ENCODE measurements at regions not wholly inside any gene's neighbourhood (a gene's known extent, or its start where the extent isn't known, plus 50 kb on each side); places are given as distances from the start of the nearest gene placed in this dataset.

DNA sequence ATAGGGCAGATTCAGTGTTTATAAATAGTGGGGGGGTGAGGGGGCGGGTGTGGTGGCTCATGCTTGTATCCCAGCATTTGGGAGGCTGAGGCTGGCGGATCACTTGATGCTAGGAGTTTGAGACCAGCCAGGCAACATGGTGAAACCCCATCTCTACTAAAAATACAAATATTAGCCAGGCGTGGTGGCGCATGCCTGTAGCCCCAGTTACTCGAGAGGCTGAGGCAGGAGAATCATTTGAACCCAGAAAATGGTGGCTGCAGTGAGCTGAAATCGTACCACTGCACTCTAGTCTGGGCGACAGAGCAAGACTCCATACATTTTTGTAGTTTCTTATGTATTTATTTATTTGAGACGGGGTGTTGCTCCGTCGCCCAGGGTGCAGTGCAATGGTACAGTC lies 109.0 kb upstream of the ZNF217 start:
- no peak for DNase-seq (ENCODE audit: low read depth in 2 of 2, low spot score in 1 of 2)

DNA sequence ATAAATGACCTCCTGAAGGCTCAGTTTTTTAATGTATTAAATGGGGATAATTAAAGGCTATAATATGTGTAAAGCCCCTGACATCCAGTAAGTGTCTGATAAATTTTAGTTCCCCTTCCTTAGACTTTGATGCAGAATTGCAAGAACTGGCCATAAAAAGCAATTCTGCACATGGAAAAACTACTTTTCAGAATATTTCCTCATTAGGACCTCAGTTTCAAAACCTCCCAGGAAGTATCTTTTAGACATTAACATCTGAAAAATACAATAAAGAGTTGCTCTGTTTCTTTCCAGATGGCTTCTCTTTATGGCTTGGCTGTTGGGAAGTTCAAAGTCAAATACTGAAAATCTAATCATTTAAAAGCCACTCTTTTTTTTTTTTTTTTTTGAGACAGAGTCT lies 106.3 kb upstream of the ZNF217 start:
- DNase-seq (ENCODE audit: low read depth in 2 of 2, low spot score in 1 of 2), result no peak

DNA sequence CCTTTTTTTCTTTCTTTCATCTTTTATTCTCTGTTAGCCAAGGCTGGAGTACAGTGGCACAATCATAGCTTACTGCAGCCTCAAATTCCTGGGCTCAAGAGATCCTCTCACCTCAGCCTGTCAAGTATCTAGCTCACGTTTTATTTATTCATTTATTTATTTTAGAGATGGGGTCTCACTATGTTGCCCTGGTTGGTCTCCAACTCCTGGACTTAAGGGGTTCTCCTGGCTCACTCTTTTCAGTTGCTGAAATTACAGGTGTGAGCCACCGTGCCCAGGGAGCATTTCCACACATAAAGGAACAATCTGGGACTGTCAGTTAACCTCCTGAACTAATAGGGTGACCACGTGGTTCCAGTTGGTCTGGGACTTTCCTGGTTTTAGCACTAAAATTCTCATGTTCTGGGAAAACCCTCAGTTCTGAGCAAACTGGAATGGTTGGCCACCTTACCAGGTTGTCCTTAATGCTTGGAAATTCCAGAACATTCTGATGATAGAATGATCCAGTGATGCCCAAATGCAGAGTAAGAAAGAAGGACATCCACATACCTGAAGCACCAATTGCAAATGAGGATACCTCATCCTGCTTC lies 105.5 kb upstream of the ZNF217 start:
- no peak for DNase-seq (ENCODE audit: low read depth in 2 of 2, low spot score in 1 of 2)

DNA sequence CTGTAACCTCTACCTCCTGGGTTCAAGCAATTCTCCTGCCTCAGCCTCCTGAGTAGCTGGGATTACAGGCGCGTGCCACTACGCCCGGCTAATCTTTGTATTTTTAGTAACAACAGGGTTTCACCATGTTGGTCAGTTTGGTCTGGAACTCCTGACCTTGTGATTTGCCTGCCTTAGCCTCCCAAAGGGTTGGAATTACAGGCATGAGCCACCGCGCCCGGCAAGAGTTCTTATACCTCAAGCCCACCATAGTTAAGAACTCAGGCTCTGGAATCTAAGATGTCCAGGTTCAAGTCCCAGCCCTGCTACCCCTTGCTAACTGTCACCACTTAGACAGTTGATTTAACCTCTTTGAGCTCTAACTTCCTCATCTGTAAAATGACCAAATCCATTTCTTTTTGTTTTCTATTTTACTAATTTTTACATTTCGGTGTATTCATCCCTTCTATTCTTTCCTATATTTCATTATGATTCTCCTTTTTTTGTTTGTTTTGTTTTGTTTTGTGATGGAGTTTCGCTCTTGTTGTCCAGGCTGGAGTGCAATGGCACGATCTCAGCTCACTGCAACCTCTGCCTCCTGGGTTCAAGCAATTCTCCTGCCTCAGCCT lies 104.8 kb upstream of the ZNF217 start:
- DNase-seq (ENCODE audit: low read depth in 2 of 2, low spot score in 1 of 2), result no peak

DNA sequence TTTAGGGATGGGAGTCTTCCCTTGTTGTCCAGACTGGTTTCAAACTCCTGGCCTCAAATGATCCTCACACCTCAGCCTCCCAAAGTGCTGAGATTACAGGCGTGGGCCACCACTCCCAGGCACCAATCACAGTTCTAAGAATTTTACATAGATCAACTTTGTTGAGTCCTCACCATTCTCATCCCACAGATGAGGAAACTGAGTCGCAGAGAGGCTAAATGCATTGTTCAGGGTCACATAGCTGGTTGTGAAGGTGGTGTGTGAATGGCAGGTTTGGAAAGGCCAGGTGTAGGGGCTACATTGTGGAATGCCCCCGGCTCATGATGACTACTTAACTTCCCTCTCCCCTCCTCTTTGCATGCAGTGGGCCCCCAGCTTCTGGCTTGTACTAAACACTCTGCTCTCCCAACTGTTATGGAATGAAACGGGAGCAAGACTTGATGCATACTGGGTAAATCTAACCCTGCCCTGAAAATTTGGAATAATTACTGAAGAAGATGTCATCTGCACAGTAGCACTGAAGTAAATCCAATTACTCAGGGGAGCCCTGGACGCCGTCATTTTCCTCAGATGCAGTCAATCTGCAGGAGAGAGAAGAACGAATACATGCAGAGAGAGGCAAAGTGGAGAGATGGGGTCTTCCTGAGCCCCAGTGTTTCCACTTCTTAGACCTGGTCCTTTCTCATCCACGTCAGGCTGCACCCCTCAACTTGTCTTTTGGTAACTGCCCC lies 102.3 kb upstream of the ZNF217 start:
- DNase-seq (ENCODE audit: low read depth in 2 of 2, low spot score in 1 of 2), result no peak

DNA sequence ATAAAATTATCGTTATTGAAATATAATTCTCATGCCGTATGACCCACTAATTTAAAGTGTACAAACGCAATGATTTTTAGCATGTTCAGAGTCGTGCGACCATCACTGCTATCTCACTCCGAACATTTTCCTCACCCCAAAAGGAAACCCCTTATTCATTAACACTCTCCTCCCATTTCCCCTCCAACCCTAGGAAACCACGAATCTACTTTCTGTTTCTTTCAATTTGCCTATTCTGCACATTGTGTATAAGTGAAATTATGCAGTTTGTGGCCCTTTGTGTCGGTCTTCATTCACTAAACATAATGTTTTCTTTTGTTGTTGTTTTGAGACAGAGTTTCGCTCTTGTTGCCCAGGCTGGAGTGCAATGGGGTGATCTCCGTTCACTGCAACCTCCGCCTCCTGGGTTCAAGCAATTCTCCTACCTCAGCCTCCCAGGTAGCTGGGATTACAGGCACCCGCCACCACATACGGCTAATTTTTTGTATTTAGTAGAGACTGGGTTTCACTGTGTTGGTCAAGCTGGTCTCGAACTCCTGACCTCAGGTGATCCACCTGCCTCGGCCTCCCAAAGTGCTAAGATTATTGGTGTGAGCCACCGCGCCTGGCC lies 99.7 kb upstream of the ZNF217 start:
- no peak for DNase-seq (ENCODE audit: low read depth in 2 of 2, low spot score in 1 of 2)

DNA sequence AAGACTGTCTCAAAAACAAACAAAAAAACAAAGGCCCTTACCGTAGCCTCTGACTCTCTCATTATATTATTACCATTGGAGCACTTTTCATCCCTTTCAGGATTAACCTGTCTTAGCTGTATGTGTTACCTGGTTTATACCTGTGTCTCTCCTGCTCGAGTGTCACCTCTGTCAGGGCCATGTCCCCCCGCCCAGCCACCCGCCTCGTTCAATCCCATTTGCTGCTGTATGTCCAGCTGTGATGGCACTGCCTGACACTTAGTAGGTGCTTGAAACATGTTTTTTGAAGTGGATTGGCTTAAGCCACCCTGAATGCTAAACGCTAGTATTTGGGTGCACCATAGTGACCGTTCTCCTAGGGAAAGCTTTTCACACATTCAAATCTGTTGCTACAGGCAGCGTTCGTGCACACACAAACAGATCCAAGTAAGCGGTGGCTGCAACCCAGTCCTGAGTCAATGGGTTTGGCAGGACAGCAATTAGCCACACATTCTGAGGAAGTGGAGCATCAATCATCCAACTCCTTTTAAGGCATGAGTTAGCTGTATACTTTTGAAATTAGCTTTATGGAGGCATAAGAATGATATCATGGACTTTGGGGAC lies 98.9 kb upstream of the ZNF217 start:
- no peak for DNase-seq (ENCODE audit: low read depth in 2 of 2, low spot score in 1 of 2)

DNA sequence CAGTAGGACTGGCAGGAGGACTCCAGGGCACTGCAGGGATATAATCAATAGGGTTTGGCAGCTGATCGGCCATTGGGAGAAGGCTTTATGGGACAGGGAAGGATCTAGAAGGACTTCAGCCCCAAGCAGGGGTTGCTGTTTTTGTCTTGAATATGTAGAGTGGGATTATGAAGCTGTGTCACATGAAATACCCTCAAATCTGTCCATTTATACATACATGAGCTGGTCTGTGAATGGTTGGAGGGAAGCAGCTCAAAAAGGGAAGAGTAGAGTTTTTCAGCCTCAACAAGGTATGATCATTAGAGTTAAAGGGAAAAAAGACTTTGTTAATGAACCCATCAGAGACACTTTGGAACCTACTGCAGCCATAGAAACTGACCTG lies 98.2 kb upstream of the ZNF217 start:
- DNase-seq (ENCODE audit: low read depth in 2 of 2, low spot score in 1 of 2), result no peak

DNA sequence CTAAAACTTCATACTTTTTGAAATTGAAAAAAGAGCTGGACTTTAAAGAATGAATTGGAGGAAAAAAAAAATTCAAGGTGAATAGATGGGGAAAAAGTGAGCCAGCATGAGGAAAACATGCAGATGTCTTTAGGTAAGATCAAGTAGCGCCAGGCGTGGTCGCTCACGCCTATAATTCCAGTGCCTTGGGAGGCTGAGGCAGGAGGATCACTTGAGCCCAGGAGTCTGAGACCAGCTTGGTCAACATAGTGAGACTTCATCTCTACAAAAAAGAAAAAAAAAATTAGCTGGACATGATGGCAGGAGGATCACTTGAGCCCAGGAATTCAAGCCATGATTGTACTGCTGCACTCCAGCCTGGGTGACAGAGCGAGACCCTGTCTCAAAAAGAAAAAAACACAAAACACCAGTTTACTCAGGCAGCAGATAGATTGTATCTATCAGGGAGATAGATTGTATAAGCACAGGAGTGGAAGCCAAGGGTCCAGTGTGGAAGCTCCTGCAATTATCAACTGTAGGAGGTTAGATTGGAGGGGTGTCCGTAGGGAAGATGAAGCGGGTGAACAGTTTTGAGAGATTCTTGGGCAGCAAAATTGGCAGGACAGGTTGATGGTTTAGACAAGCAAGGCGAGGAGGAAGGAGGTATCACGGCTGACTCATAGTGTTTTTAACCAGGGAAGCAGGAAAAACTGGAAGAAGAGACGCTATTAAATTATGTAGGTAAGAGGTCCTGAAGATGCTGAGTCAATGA lies 97.6 kb upstream of the ZNF217 start:
- DNase-seq (ENCODE audit: low read depth in 2 of 2, low spot score in 1 of 2), result no peak

DNA sequence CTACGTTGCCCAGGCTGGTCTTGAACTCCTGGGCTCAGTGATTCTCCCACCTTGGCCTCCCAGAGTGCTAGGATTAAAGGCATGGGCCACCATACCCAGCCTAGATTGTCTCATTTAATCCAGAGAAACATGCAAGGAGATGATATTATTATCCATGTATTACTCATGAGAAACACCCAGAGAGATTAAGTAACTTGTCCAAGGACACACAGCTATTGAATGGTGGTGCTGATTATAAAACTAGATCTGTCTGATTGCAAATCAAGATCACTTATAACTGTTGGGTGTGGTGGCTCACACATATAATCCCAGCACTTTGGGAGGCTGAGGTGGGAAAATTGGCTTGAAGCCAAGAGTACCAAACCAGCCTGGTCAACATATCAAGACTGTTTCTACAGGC lies 94.4 kb upstream of the ZNF217 start:
- no peak for DNase-seq (ENCODE audit: low read depth in 2 of 2, low spot score in 1 of 2)

DNA sequence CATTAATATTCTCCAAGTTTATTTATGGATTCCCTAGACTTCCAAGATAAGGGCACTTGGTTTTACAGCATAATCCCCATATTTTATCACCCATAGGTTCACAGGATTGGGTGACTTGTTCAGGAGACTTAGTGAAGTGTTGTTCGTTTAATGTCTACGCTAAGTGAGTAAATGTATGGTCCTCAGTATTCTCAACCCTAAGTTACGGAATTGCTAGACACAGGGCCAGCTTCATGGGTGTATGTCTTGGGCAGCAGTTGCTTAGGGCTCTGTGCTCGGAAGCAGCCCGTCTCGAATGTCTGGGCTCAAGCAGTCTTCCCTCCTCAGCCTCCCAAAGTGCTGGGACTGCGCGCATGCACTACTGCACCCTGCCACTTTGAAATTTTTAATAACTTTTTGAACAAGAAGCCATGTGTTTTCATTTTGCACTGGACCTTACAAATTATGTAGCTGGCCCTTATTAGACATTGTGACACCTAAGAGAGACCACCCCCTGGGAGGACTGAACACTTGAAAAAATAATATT lies 91.5 kb upstream of the ZNF217 start:
- DNase-seq (ENCODE audit: low read depth in 2 of 2, low spot score in 1 of 2), result no peak

DNA sequence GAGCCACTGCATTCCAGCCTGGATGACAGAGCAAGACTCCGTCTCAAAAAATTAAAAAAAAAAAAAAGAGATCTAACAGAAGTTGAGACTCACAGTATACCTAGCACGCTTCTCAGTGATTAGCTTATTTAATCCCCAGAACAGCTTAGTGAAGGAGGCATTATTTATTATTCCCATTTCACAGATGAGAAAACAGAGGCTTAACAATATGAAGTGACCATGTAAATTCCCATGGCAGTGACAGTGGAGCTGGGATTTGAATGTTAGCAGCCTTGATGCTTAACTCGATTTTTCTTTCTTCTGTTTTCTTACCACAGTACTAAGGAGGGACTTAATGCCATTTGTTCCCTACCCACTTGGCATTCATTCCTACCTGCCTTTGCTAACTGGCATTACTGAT lies 89.9 kb upstream of the ZNF217 start:
- DNase-seq (ENCODE audit: low read depth in 2 of 2, low spot score in 1 of 2), result no peak

DNA sequence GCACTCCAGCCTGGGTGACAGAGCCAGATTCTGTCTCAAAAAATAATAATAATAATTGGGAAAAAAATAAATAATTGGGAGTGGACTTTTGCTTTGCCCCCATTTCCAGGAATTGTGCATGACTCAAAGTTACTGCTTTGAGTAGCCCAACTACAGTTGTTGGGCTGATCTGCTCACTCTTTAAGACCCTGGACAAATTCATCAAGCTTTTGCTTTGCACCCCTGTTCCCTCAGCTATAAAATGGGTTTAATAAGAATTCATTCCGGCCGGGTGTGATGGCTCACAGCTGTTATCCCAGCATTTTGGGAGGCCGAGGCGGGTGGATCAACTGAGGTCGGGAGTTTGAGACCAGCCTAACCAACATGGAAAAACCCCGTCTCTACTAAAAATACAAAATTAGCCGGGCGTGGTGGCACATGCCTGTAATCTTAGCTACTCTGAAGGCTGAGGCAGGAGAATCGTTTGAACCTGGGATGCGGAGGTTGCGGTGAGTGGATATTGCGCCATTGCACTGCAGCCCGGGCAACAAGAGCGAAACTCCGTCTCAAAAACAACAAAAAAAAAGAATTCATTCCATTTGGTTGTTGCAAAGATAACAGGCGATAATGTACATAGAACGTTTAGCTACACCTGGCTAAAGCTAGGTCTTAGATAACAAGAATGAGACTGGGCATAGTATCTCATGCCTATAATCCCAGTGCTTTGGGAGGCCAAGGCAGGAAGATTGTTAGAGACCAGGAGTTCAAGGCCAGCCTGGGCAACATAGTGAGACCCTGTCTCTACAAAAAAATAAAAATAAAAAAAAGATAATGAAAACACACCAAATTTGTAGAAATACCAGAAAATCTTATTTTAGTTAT lies 87.9 kb upstream of the ZNF217 start:
- no peak for DNase-seq (ENCODE audit: low read depth in 2 of 2, low spot score in 1 of 2)

DNA sequence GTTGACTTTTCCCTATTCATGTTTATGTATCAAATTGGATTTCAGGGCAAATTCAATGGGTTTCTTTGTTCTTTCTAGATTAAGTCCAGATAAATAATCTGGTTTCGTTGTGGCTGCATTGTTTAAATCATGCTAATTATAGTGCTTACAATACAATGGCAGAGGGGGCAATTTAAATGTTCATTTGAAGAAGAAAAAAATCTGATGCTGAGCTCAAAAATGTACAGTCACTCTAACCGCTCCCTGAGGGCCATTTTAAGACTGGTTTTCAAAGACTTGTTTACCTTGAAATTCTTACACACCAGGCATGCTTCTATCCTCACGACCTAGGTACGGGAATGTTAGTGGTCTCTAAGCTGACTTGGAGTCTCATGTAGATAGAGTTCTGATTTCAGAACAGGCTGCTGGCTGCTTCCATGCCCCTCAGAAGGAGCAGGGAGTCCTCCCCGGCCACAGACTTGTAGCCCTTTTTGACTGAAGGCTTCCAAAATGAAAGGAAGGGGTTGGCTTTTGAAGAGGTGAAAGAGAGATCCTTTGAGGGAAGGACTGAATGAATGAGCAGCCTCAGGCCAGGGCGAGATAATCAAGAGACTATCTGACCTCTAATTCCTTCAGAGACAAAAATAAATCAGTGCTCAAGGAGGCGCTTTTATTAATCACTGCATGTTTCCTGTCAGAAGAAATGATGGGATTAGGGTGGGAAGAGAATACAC lies 86.1 kb upstream of the ZNF217 start:
- DNase-seq (ENCODE audit: low read depth in 2 of 2, low spot score in 1 of 2), result no peak

DNA sequence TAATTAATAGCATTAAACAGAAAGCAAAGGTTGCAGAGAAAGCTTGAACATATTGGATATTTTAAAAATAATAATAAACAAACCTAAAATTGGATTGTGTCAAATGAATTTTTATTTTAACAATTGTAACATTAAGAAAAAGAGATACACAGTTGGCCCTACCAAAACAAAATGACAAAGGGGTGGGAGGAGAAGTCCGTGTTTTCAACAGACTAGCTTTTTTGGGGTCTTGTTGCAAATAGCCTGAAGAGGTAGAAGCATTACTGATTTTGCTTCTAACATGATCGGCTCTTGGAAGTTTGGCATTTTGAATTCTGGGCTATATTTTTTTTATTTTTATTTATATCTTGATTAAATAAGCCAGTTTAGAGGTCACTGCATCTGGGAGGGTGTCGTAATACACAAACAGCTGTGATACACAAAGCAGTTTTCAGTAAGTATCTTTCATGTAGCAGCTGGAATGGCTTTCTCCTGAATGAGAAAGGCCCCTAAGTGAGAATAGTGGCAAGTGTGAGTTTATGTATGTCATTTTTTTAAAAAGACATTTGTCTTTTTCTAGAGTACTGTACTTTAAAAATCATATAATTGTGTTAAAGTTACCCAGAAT lies 85.5 kb upstream of the ZNF217 start:
- DNase-seq (ENCODE audit: low read depth in 2 of 2, low spot score in 1 of 2), result no peak

DNA sequence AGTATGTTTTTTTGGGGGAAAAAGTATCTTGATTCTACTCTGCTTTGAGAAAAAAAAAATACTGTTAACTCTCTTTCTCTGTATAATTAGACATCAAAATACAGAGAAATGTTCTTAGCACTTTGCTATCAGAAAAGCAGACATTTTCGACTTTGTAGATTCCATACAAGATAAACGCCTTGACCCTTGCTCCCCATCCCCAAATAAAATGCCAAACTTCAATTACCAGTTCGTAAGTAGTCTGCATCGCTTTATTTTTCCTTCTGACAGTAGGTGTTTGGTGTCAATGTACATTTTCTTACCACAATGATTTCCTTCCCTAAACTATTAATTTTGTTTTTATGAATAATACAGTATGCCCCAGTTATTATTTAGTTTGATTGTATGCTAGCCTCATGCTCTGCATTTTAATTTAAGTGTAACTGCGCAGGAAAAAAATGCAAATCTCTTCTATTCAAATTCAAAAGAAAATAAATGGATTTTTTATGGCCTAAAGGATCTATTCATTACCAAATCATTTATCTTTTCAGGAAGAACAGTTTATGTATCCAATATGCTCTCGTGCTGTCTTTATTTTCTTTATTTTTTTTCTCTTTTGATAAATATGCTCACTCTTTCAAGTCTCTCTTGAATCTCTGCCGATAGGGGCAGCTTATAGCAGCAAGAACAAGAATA lies 84.8 kb upstream of the ZNF217 start:
- no peak for DNase-seq (ENCODE audit: low read depth in 2 of 2, low spot score in 1 of 2)

DNA sequence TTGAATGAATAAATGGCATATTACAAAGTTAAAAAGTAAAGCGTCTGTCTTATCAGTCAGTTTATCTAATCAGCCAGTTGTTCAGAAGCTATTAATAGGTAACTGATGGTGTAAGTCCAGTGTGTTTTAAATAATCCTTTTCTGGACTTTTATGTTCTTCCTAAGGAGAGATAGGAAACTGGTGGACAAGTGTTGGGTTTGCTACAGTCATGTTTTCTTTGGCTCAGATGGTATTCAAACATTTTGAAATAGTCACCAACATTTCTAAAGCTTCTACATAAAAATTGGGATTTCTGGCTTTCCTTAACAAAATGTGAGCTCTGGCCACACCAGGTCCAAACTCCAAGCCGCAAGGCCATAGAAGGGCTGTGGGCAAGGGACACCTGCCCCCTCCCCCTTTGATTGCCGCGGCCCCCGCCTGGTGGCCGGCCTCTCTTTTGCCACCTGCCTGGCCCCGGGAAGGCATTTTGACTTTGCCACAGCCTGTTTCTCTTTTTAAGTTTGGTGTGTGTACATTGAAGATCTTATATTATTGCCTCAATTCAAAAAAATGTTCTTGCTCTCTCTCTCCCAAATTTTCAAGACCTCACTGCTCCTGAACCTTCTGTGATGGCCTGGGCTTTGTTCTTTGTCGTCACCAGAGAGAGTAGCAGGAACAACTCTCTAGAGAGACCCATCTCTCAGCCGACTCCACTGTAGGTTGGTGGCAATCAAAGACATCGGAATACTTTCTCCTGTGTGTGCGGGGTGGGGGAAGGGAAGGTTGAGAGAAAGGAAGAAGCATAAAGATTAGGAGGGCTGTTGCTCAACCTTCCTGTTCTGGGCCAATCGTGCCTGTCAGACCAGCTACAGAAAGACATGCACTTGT lies 84.0 kb upstream of the ZNF217 start:
- no peak for DNase-seq (ENCODE audit: low read depth in 2 of 2, low spot score in 1 of 2)

DNA sequence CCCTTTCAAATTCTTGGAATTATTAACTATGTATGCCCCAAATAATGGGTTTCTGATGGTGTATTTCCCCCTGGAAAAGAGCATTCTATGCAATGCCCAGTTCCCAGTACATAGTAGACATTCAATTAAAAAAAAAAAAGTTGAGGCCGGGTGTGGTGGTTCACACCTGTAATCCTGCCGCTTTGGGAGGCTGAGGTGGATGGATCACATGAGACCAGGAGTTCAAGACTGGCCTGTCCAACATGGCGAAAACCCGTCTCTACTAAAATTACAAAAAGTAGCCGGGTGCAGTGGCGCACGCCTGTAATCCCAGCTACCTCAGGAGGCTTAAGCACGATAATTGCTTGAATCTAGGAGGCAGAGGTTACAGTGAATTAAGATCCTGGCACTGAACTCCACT lies 83.3 kb upstream of the ZNF217 start:
- no peak for DNase-seq (ENCODE audit: low read depth in 2 of 2, low spot score in 1 of 2)

Data from stimulated activated CD8-positive, alpha-beta memory T cell treated with anti-CD3 and anti-CD28 coated beads, Interleukin-4, amount 100 ng/mL, for 4 hours (primary cell).